ENCODE measurements at regions not wholly inside any gene's neighbourhood (a gene's known extent, or its start where the extent isn't known, plus 50 kb on each side); places are given as distances from the start of the nearest gene placed in this dataset.

DNA sequence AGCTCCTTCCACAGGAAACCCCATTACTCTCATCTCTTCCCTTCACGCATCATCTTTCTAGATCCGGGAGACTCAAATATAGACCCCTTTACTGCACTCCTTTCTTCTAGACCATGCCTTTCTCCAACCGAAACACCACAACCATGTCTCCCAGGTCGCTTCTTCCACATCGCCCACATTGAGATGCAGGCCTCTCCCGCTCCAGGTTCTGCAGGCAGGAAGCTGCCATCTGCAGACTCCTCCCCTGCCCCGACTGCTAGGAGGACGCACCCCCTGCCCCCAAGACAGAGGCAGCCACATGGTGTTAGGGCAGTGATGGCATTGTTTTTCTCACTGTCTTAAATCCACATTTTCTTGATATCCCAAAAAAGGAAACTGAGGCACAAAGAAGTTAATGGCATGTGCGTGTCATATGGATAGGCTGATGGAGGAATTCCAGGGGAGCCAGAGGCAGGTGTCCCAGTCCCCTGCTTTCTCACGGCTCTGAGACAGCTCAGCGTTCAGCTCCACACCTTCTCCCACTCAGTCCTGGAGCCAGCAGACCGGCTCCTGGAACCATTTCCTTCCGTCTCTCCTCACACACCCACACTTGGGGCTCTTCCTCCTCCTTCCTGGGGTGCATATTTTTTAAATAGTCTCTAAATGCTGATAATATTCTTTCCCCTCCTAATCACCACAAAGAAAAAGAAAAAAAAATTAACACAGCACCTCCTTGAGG is 438.4 kb downstream of the EIPR1 start:
- Histone ChIP-seq H3K4me1 (replicated peaks in 1 of 2; ENCODE audit: control insufficient read depth in 2 of 2, insufficient read depth in 2 of 2, low read length in 2 of 2) (no peaks in the 10 kb centered on the region), H3K4me2 (ENCODE audit: insufficient read depth, low read length) (no peak overlapping the region), H3K9ac (ENCODE audit: insufficient read depth in 1 of 2, low read depth in 2 of 2, low read length in 2 of 2) (no peak overlapping the region), H3K9me3 (replicated peaks; ENCODE audit: control insufficient read depth, insufficient read depth, low read depth, low read length) (no peaks in the 10 kb centered on the region), H3K27ac (ENCODE audit: extremely low read depth, low read depth, low read length) (no peak overlapping the region), H3K36me3 (ENCODE audit: control insufficient read depth, insufficient read depth, low read length) (no peaks in the 10 kb centered on the region), H3K79me2 (ENCODE audit: control insufficient read depth, insufficient read depth, low read length) (no peaks in the 10 kb centered on the region), H2AFZ (ENCODE audit: low read depth, low read length) (no peak overlapping the region), H4K20me1 (replicated peaks; ENCODE audit: control insufficient read depth, insufficient read depth, low read length) (no peaks in the 10 kb centered on the region; the same call in none of the 2 replicates), H3K27me3 (ENCODE audit: control insufficient read depth in 2 of 2, insufficient read depth in 2 of 2, low read length in 2 of 2) (peaks cover 9 to 70% of the 10 kb centered on the region in 2 experiments; a peak in 4 of 5 replicates), H3K9me1 (ENCODE audit: control insufficient read depth, insufficient read depth, low read length) (peaks cover 3% of the 10 kb centered on the region), H3K4me3 (no peak overlapping the region)
- DNase-seq (ENCODE audit: extremely low read depth in 1 of 4, low spot score in 3 of 4): no peak
- intact Hi-C loops (cut with micrococcal nuclease): no loop called here
- in situ Hi-C loops (cut with MboI): no loop called here
- TF ChIP-seq, protein P1, sequence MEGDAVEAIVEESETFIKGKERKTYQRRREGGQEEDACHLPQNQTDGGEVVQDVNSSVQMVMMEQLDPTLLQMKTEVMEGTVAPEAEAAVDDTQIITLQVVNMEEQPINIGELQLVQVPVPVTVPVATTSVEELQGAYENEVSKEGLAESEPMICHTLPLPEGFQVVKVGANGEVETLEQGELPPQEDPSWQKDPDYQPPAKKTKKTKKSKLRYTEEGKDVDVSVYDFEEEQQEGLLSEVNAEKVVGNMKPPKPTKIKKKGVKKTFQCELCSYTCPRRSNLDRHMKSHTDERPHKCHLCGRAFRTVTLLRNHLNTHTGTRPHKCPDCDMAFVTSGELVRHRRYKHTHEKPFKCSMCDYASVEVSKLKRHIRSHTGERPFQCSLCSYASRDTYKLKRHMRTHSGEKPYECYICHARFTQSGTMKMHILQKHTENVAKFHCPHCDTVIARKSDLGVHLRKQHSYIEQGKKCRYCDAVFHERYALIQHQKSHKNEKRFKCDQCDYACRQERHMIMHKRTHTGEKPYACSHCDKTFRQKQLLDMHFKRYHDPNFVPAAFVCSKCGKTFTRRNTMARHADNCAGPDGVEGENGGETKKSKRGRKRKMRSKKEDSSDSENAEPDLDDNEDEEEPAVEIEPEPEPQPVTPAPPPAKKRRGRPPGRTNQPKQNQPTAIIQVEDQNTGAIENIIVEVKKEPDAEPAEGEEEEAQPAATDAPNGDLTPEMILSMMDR (IDR thresholded peaks at IDR 0.05 in 2 of 3, conservative IDR thresholded peaks at IDR 0.05 in 1 of 3; ENCODE audit: insufficient read depth in 2 of 3, low read depth in 1 of 3, low read length in 3 of 3): no peak
- no peak for TF ChIP-seq ZNF695 (CRISPR knock-in tag; IDR thresholded peaks at IDR 0.05)
- no peak for TF ChIP-seq ELF4 (CRISPR knock-in tag; IDR thresholded peaks at IDR 0.05)
- no peak for TF ChIP-seq BRF1 (IDR thresholded peaks at IDR 0.05; ENCODE audit: borderline replicate concordance, extremely low read depth, insufficient read length)
- TF ChIP-seq GABPB2 (CRISPR knock-in tag; conservative IDR thresholded peaks at IDR 0.05): no peak
- CTCF ChIA-PET (ENCODE audit: low intra/inter-chr PET ratio): no interaction called here
- under 1% methylated on average over 11 of the region's 13 CpGs for WGBS (ENCODE audit: insufficient coverage, low coverage, missing lambda C conversion rate)
- no peak for FAIRE-seq
- BruUV-seq (replicated peaks): no TSS peak
- POLR2A ChIA-PET: interaction anchor here (0.6 kb wide), 1 partner anchor 274 kb away, joined by 3 read pairs; no protein-coding TSS in a partner anchor
- ATAC-seq: no peak

All from K562 (cell line).